ENCODE measurements at regions not wholly inside any gene's neighbourhood (a gene's known extent, or its start where the extent isn't known, plus 50 kb on each side); places are given as distances from the start of the nearest gene placed in this dataset.

GRCh38 chr5:27733237-27733636, 694.9 kb upstream of the CDH9 start:
- TF ChIP-seq CTCF (IDR thresholded peaks at IDR 0.05) (no peak), POLR2A (IDR thresholded peaks at IDR 0.05) (no peak)

Measured in testis (tissue), 2 donors.